Heart right ventricle (tissue), 16 donors: ENCODE measurements at regions not wholly inside any gene's neighbourhood (a gene's known extent, or its start where the extent isn't known, plus 50 kb on each side); places are given as distances from the start of the nearest gene placed in this dataset.
"Not testable (repeated sequence)": the region's sequence is repeated elsewhere in the genome, so short reads cannot be mapped to it uniquely, and the experiment has no call there.

Source experiments
- ATAC-seq, 8 donors: fragments of 200-7000 bp; cut with Tn5 transposase; one replicate each; pipeline ENCODE4 v1.9.1; 2020; ENCODE audit warnings: mild to moderate bottlenecking in 8 of 8, moderate library complexity in 8 of 8, moderate number of reproducible peaks in 1 of 8
- DNase-seq, 2 donors: peaks; one replicate each; pipeline ENCODE4 v3.0.0-alpha.2; 2020
- H3K27ac ChIP-seq, 10 donors: fragments of 200-600 bp; sonication (generic) in 2 of 10; one replicate each; pipeline versions ENCODE4 v1.5.0 to v1.8.0; 2020 to 2022; ENCODE audit warnings: mild to moderate bottlenecking in 3 of 10
- H3K27me3 ChIP-seq, 7 donors: fragments of 200-600 bp; one replicate each; pipeline ENCODE4 v1.8.0; 2021 to 2022; ENCODE audit warnings: mild to moderate bottlenecking in 2 of 7
- H3K36me3 ChIP-seq, 9 donors: fragments of 200-600 bp; sonication (generic) in 1 of 9; one replicate each; pipeline versions ENCODE4 v1.5.0 to v1.8.0; 2020 to 2022; ENCODE audit warnings: mild to moderate bottlenecking in 2 of 9
- H3K4me1 ChIP-seq, 9 donors: fragments of 200-600 bp; sonication (generic) in 1 of 9; one replicate each; pipeline versions ENCODE4 v1.5.0 to v1.8.0; 2020 to 2022; ENCODE audit warnings: mild to moderate bottlenecking in 4 of 9
- H3K4me3 ChIP-seq, 10 donors: fragments of 200-600 bp; sonication (generic) in 2 of 10; one replicate each; pipeline versions ENCODE4 v1.5.0 to v1.8.0; 2020 to 2022; ENCODE audit warnings: mild to moderate bottlenecking in 7 of 10, moderate library complexity in 2 of 10
- H3K9me3 ChIP-seq, 11 donors: fragments of 200-600 bp in 10 of 11; sonication (generic) in 2 of 11; one replicate each; pipeline versions ENCODE4 v1.5.0 to v1.8.0; 2013 to 2022; ENCODE audit warnings: mild to moderate bottlenecking in 2 of 11, control low read depth in 1 of 11, moderate library complexity in 1 of 11
- CTCF ChIP-seq, 9 donors: fragments of 200-600 bp; sonication (generic) in 2 of 9; IDR thresholded peaks; one replicate each; pipeline versions ENCODE4 v1.5.0 to v1.8.0; 2021 to 2022; ENCODE audit warnings: antibody characterized with exemption in 9 of 9, mild to moderate bottlenecking in 5 of 9, moderate library complexity in 1 of 9
- WGBS, 2 donors: extraction: QIAGEN DNeasy Blood & Tissue Kit; methylation state at CpG; one replicate each; pipeline ENCODE4 v1.1.7; 2013; ENCODE audit warnings: inconsistent platforms in 1 of 2; 5-methylcytosine and 5-hydroxymethylcytosine counted together
- intact Hi-C, 10 donors: fragments of 100-400 bp; cut with DNase I; formaldehyde crosslinking; loops; one replicate each; pipeline versions ENCODE4 v1.11.1 to v1.14.2; 2022
- donor health status: Arrhythmogenic right ventricular cardiomyopathy.
- donor health status: ischemic (EF 13 %, LVEDD 7.1; RV severe dilation, severe dysfunction).
- donor health status: healthy with polysubstance abuse.
- donor health status: DM: no; HTN: yes; CAD: no.
- donor health status: DM: no; HTN: no; CAD: no.
- donor health status: ischemic (EF 25% LVEDD 6.9; RV normal size, moderate dysfunction).
- donor health status: ischemic (EF 25% LVEDD 5.7; RV mildly dilated, moderate dysfunction).
- donor health status: healthy.
- donor health status: DM: yes; HTN: yes; CAD: no.
- donor health status: Ischemic cardiomyopathy.
- donor health status: ischemic (EF 35%, LVEDD 5.7; RV mildly dilated, moderate dysfunction).
- donor health status: nonischemic (EF 11% LVEDD 7.7; RV severe dilation, severe dysfunction).
- donor health status: DM: yes; HTN: yes; CAD: no.
- donor health status: PGD.
- donor health status: ischemic (EF 29% LVEDD 5.4; RV normal size, mild dysfunction).
- donor health status: nonischemic (EF 23%, LVEDD 6.1; RV moderate dilation, normal function).

GRCh38 chr6:135555550-135555949 is 58.0 kb upstream of the AHI1 start:
- Histone ChIP-seq H3K9me3 (no peaks in the 10 kb centered on the region), H3K4me1 (no peaks in the 10 kb centered on the region), H3K4me3 (no peak overlapping the region), H3K27me3 (no peaks in the 10 kb centered on the region), H3K27ac (no peak overlapping the region), H3K36me3 (no peaks in the 10 kb centered on the region)
- 71% methylated on average over 4 of the region's 4 CpGs for WGBS, 2 donors
- no peak for DNase-seq
- intact Hi-C loops = no loop called here
- no peak for ATAC-seq
- TF ChIP-seq CTCF (IDR thresholded peaks at IDR 0.05) = no peak

- Histone ChIP-seq H3K4me1 (no peaks in the 10 kb centered on the region), H3K9me3 (peaks cover 0 to 9% (median 0%) of the 10 kb centered on the region in 11 donors), H3K4me3 (no peak overlapping the region), H3K36me3 (no peaks in the 10 kb centered on the region), H3K27me3 (no peaks in the 10 kb centered on the region), H3K27ac (no peak overlapping the region)
- 95 to 98% methylated on average over 2 of the region's 2 CpGs for WGBS, 2 donors
- ATAC-seq (no peak), DNase-seq (no peak)
- no peak for TF ChIP-seq CTCF (IDR thresholded peaks at IDR 0.05)
- intact Hi-C loops = no loop called here
These were observed 60.0 kb upstream of the AHI1 start for GRCh38 chr6:135557582-135557981.

- not testable (repeated sequence) for H3K4me3 ChIP-seq, ATAC-seq
- WGBS, 2 donors = 93 to 100% methylated on average over 1 of the region's 1 CpG
These were observed 68.1 kb upstream of the AHI1 start for GRCh38 chr6:135565605-135566004.

GRCh38 chr6:135566311-135567068 is 69.0 kb upstream of the AHI1 start:
- 97 to 98% methylated on average over 7 of the region's 7 CpGs for WGBS, 2 donors
- ATAC-seq (no peak), DNase-seq (no peak)
- intact Hi-C loops = no loop called here
- Histone ChIP-seq H3K27ac (no peak overlapping the region), H3K4me3 (no peak overlapping the region), H3K36me3 (no peaks in the 10 kb centered on the region), H3K27me3 (no peaks in the 10 kb centered on the region), H3K9me3 (peaks cover 0 to 5% (median 0%) of the 10 kb centered on the region in 11 donors), H3K4me1 (peaks cover 0 to 15% (median 5%) of the 10 kb centered on the region in 9 donors)
- no peak for TF ChIP-seq CTCF (IDR thresholded peaks at IDR 0.05)

More at GRCh38 chr6:135565605-135566004, 68.1 kb upstream of the AHI1 start:
- peaks cover 0 to 15% (median 5%) of the 10 kb centered on the region in 9 donors for H3K4me1 ChIP-seq
- H3K36me3 ChIP-seq, H3K27ac ChIP-seq, intact Hi-C loops, H3K9me3 ChIP-seq, H3K27me3 ChIP-seq, DNase-seq: not testable (repeated sequence)

GRCh38 chr6:135567375-135568083 is 70.0 kb upstream of the AHI1 start:
- no peak overlapping the region for H3K27ac ChIP-seq
- H3K36me3 ChIP-seq = no peaks in the 10 kb centered on the region
- WGBS, 2 donors = 90 to 96% methylated on average over 2 of the region's 2 CpGs
- no peak for ATAC-seq
- no peak overlapping the region for H3K4me3 ChIP-seq
- no peak for TF ChIP-seq CTCF (IDR thresholded peaks at IDR 0.05)
- intact Hi-C loops = no loop called here
- no peak for DNase-seq
- peaks cover 0 to 15% (median 5%) of the 10 kb centered on the region in 9 donors for H3K4me1 ChIP-seq
- no peaks in the 10 kb centered on the region for H3K27me3 ChIP-seq
- no peaks in the 10 kb centered on the region for H3K9me3 ChIP-seq
